ENCODE measurements at regions not wholly inside any gene's neighbourhood (a gene's known extent, or its start where the extent isn't known, plus 50 kb on each side); places are given as distances from the start of the nearest gene placed in this dataset.

- TF ChIP-seq, protein P1, sequence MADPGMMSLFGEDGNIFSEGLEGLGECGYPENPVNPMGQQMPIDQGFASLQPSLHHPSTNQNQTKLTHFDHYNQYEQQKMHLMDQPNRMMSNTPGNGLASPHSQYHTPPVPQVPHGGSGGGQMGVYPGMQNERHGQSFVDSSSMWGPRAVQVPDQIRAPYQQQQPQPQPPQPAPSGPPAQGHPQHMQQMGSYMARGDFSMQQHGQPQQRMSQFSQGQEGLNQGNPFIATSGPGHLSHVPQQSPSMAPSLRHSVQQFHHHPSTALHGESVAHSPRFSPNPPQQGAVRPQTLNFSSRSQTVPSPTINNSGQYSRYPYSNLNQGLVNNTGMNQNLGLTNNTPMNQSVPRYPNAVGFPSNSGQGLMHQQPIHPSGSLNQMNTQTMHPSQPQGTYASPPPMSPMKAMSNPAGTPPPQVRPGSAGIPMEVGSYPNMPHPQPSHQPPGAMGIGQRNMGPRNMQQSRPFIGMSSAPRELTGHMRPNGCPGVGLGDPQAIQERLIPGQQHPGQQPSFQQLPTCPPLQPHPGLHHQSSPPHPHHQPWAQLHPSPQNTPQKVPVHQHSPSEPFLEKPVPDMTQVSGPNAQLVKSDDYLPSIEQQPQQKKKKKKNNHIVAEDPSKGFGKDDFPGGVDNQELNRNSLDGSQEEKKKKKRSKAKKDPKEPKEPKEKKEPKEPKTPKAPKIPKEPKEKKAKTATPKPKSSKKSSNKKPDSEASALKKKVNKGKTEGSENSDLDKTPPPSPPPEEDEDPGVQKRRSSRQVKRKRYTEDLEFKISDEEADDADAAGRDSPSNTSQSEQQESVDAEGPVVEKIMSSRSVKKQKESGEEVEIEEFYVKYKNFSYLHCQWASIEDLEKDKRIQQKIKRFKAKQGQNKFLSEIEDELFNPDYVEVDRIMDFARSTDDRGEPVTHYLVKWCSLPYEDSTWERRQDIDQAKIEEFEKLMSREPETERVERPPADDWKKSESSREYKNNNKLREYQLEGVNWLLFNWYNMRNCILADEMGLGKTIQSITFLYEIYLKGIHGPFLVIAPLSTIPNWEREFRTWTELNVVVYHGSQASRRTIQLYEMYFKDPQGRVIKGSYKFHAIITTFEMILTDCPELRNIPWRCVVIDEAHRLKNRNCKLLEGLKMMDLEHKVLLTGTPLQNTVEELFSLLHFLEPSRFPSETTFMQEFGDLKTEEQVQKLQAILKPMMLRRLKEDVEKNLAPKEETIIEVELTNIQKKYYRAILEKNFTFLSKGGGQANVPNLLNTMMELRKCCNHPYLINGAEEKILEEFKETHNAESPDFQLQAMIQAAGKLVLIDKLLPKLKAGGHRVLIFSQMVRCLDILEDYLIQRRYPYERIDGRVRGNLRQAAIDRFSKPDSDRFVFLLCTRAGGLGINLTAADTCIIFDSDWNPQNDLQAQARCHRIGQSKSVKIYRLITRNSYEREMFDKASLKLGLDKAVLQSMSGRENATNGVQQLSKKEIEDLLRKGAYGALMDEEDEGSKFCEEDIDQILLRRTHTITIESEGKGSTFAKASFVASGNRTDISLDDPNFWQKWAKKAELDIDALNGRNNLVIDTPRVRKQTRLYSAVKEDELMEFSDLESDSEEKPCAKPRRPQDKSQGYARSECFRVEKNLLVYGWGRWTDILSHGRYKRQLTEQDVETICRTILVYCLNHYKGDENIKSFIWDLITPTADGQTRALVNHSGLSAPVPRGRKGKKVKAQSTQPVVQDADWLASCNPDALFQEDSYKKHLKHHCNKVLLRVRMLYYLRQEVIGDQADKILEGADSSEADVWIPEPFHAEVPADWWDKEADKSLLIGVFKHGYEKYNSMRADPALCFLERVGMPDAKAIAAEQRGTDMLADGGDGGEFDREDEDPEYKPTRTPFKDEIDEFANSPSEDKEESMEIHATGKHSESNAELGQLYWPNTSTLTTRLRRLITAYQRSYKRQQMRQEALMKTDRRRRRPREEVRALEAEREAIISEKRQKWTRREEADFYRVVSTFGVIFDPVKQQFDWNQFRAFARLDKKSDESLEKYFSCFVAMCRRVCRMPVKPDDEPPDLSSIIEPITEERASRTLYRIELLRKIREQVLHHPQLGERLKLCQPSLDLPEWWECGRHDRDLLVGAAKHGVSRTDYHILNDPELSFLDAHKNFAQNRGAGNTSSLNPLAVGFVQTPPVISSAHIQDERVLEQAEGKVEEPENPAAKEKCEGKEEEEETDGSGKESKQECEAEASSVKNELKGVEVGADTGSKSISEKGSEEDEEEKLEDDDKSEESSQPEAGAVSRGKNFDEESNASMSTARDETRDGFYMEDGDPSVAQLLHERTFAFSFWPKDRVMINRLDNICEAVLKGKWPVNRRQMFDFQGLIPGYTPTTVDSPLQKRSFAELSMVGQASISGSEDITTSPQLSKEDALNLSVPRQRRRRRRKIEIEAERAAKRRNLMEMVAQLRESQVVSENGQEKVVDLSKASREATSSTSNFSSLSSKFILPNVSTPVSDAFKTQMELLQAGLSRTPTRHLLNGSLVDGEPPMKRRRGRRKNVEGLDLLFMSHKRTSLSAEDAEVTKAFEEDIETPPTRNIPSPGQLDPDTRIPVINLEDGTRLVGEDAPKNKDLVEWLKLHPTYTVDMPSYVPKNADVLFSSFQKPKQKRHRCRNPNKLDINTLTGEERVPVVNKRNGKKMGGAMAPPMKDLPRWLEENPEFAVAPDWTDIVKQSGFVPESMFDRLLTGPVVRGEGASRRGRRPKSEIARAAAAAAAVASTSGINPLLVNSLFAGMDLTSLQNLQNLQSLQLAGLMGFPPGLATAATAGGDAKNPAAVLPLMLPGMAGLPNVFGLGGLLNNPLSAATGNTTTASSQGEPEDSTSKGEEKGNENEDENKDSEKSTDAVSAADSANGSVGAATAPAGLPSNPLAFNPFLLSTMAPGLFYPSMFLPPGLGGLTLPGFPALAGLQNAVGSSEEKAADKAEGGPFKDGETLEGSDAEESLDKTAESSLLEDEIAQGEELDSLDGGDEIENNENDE (IDR thresholded peaks at IDR 0.05; ENCODE audit: insufficient replicate concordance, low read length) = no peak
- TF ChIP-seq RXRA (IDR thresholded peaks at IDR 0.05; ENCODE audit: insufficient read depth, low read depth, low read length) = no peak
- TF ChIP-seq GABPA (IDR thresholded peaks at IDR 0.05; ENCODE audit: borderline replicate concordance, insufficient read depth, low read length) = no peak
- TF ChIP-seq, protein P2, sequence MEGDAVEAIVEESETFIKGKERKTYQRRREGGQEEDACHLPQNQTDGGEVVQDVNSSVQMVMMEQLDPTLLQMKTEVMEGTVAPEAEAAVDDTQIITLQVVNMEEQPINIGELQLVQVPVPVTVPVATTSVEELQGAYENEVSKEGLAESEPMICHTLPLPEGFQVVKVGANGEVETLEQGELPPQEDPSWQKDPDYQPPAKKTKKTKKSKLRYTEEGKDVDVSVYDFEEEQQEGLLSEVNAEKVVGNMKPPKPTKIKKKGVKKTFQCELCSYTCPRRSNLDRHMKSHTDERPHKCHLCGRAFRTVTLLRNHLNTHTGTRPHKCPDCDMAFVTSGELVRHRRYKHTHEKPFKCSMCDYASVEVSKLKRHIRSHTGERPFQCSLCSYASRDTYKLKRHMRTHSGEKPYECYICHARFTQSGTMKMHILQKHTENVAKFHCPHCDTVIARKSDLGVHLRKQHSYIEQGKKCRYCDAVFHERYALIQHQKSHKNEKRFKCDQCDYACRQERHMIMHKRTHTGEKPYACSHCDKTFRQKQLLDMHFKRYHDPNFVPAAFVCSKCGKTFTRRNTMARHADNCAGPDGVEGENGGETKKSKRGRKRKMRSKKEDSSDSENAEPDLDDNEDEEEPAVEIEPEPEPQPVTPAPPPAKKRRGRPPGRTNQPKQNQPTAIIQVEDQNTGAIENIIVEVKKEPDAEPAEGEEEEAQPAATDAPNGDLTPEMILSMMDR (IDR thresholded peaks at IDR 0.05; ENCODE audit: control extremely low read depth in 1 of 3, insufficient read depth in 1 of 3, low read depth in 1 of 3, low read length in 3 of 3) = no peak
- TF ChIP-seq E2F6 (IDR thresholded peaks at IDR 0.05) = no peak
- TF ChIP-seq JUN (IDR thresholded peaks at IDR 0.05; ENCODE audit: low read depth, low read length) = no peak
- no peak for TF ChIP-seq SP1 (IDR thresholded peaks at IDR 0.05; ENCODE audit: low read depth, low read length)
- TF ChIP-seq NRF1 (IDR thresholded peaks at IDR 0.05; ENCODE audit: low read depth, low read length) = no peak
- no peak for TF ChIP-seq ZNF274 (IDR thresholded peaks at IDR 0.05; ENCODE audit: borderline replicate concordance, extremely low read depth, low read length)
Measured at GRCh38 chr15:87142096-87142495, 1062.4 kb downstream of the AGBL1 start (continued).
